ENCODE measurements at regions not wholly inside any gene's neighbourhood (a gene's known extent, or its start where the extent isn't known, plus 50 kb on each side); places are given as distances from the start of the nearest gene placed in this dataset.

GRCh38 chr4:171024720-171025303 lies 788.4 kb upstream of the GALNTL6 start:
- H3K9me3 ChIP-seq (replicated peaks; ENCODE audit: insufficient read depth, low read length) = no peaks in the 10 kb centered on the region
- H3K79me2 ChIP-seq (ENCODE audit: low read length) = no peaks in the 10 kb centered on the region
- H3K27me3 ChIP-seq (replicated peaks; ENCODE audit: insufficient read depth, low read length) = no peaks in the 10 kb centered on the region
- H3K4me1 ChIP-seq (ENCODE audit: low read length) = no peaks in the 10 kb centered on the region
- H3K4me2 ChIP-seq (ENCODE audit: low read depth, low read length) = peak overlapping the region; percentile 27; the same call in 1 of the 2 replicates
- H3K9ac ChIP-seq (ENCODE audit: low read length) = no peak overlapping the region
- H3K27ac ChIP-seq (ENCODE audit: low read length) = no peak overlapping the region
- no peak for TF ChIP-seq EZH2phosphoT487 (IDR thresholded peaks at IDR 0.05; ENCODE audit: low read length)
- TF ChIP-seq CTCF (IDR thresholded peaks at IDR 0.05; ENCODE audit: low read length) = no peak
- no peak for TF ChIP-seq EZH2 (optimal IDR thresholded peaks at IDR 0.05; ENCODE audit: low read depth, low read length)
- H3K9me2 ChIP-seq (replicated peaks; ENCODE audit: insufficient read depth, low read length) = no peaks in the 10 kb centered on the region
- H3K36me3 ChIP-seq (replicated peaks; ENCODE audit: insufficient read depth, low read length) = no peaks in the 10 kb centered on the region
- no peaks in the 10 kb centered on the region for H4K20me1 ChIP-seq (ENCODE audit: insufficient read depth, low read length)
- peak overlapping the region; percentile 28; the same call in 1 of the 2 replicates for H2AFZ ChIP-seq (ENCODE audit: low read length)
- H3K4me3 ChIP-seq (ENCODE audit: low read length) = peak overlapping the region; percentile 29; the same call in 1 of the 2 replicates
- H3F3A ChIP-seq (ENCODE audit: insufficient read depth, low read length) = no peaks in the 10 kb centered on the region
- no peak for DNase-seq

DNA sequence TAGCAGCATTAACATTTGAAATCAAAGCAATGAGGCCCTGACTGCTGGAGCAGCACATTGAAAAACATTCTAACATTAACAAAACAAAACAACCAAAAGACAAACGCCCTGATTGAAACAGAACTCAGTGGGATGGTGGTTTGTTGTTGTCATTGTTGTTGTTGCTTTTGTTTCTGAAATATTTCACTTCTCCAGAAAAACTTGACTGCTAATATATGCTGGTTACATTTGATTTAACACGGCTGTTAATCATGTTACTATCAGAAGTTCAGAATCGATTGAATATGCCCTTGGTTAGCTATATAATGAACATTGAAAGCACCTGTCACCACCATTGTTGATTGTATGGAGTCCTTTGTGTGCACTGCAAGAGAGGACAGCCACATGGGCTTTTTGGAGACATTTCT lies 790.4 kb upstream of the GALNTL6 start:
- no peaks in the 10 kb centered on the region for H3F3A ChIP-seq (ENCODE audit: insufficient read depth, low read length)
- H3K4me3 ChIP-seq (ENCODE audit: low read length) = no peak overlapping the region
- H3K9me2 ChIP-seq (replicated peaks; ENCODE audit: insufficient read depth, low read length) = no peaks in the 10 kb centered on the region
- no peaks in the 10 kb centered on the region for H3K4me1 ChIP-seq (ENCODE audit: low read length)
- H3K27ac ChIP-seq (ENCODE audit: low read length) = no peak overlapping the region
- H3K9ac ChIP-seq (ENCODE audit: low read length) = no peak overlapping the region
- no peak for TF ChIP-seq CTCF (IDR thresholded peaks at IDR 0.05; ENCODE audit: low read length)
- TF ChIP-seq EZH2phosphoT487 (IDR thresholded peaks at IDR 0.05; ENCODE audit: low read length) = no peak
- no peak for TF ChIP-seq EZH2 (optimal IDR thresholded peaks at IDR 0.05; ENCODE audit: low read depth, low read length)
- no peaks in the 10 kb centered on the region for H3K79me2 ChIP-seq (ENCODE audit: low read length)
- no peak for DNase-seq
- no peaks in the 10 kb centered on the region for H3K9me3 ChIP-seq (replicated peaks; ENCODE audit: insufficient read depth, low read length)
- H3K4me2 ChIP-seq (ENCODE audit: low read depth, low read length) = no peak overlapping the region
- no peak overlapping the region for H2AFZ ChIP-seq (ENCODE audit: low read length)
- no peaks in the 10 kb centered on the region for H3K27me3 ChIP-seq (replicated peaks; ENCODE audit: insufficient read depth, low read length)
- no peaks in the 10 kb centered on the region for H3K36me3 ChIP-seq (replicated peaks; ENCODE audit: insufficient read depth, low read length)
- no peaks in the 10 kb centered on the region for H4K20me1 ChIP-seq (ENCODE audit: insufficient read depth, low read length)

- no peak overlapping the region for H3K27ac ChIP-seq (ENCODE audit: low read length)
- no peak overlapping the region for H3K4me2 ChIP-seq (ENCODE audit: low read depth, low read length)
- H4K20me1 ChIP-seq (ENCODE audit: insufficient read depth, low read length) = no peaks in the 10 kb centered on the region
- TF ChIP-seq CTCF (IDR thresholded peaks at IDR 0.05; ENCODE audit: low read length) (no peak), EZH2 (optimal IDR thresholded peaks at IDR 0.05; ENCODE audit: low read depth, low read length) (no peak), EZH2phosphoT487 (IDR thresholded peaks at IDR 0.05; ENCODE audit: low read length) (no peak)
- H3K9ac ChIP-seq (ENCODE audit: low read length) = no peak overlapping the region
- H2AFZ ChIP-seq (ENCODE audit: low read length) = no peak overlapping the region
- no peaks in the 10 kb centered on the region for H3K4me1 ChIP-seq (ENCODE audit: low read length)
- H3K36me3 ChIP-seq (replicated peaks; ENCODE audit: insufficient read depth, low read length) = no peaks in the 10 kb centered on the region
- H3K9me3 ChIP-seq (replicated peaks; ENCODE audit: insufficient read depth, low read length) = no peaks in the 10 kb centered on the region
- no peaks in the 10 kb centered on the region for H3K27me3 ChIP-seq (replicated peaks; ENCODE audit: insufficient read depth, low read length)
- no peak for DNase-seq
- H3F3A ChIP-seq (ENCODE audit: insufficient read depth, low read length) = no peaks in the 10 kb centered on the region
- H3K79me2 ChIP-seq (ENCODE audit: low read length) = no peaks in the 10 kb centered on the region
- H3K9me2 ChIP-seq (replicated peaks; ENCODE audit: insufficient read depth, low read length) = no peaks in the 10 kb centered on the region
- H3K4me3 ChIP-seq (ENCODE audit: low read length) = no peak overlapping the region
Measured at GRCh38 chr4:171017593-171017992, 795.6 kb upstream of the GALNTL6 start.
